NCI-H748 (cell line): ENCODE measurements at regions not wholly inside any gene's neighbourhood (a gene's known extent, or its start where the extent isn't known, plus 50 kb on each side); places are given as distances from the start of the nearest gene placed in this dataset.
"Not testable (repeated sequence)": the region's sequence is repeated elsewhere in the genome, so short reads cannot be mapped to it uniquely, and the experiment has no call there.

Experiments used
- DNase-seq: peaks from one replicate; lab custom pipeline; 2025; ENCODE audit not compliant: unreplicated experiment; lab: John Stamatoyannopoulos, UW

GRCh38 chr2:14751581-14751980 lies 119.1 kb downstream of the LRATD1 start:
- DNase-seq = peak; percentile 77

GRCh38 chr2:14752295-14752694 lies 119.8 kb downstream of the LRATD1 start:
- peak; percentile 60 for DNase-seq

GRCh38 chr2:14756122-14756541 lies 123.6 kb downstream of the LRATD1 start:
- no peak for DNase-seq

DNA sequence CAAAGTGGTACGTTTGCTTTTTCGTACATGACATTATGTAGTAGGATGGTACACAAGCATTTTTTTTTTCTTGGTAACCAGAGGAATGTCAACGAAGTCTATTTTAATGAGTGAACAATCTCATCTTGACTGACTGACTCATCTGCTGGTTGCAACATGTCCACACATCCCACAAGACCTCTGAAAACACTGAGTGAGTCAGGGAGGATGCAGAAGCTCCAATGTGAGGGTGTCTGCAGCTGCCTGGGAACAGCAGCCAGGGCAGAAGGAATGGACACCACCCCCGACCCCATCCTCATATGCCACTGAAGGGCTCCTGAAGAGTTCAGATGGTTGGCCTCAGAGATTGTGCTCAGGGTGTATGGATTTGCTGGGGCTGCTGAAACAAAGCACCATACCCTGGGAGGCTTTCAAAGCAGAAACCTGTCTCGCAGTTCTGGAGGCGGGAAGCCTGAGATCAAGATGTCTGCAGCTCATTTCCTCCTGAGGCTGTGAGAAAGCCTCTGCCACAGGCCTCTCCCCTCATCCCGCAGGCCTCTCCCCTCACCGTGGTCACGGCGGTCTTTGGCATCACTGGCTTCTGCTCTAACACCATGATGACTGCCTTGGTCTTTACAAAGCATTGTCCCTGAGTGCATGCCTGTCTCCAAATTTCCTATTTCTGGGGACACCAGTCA lies 124.6 kb downstream of the LRATD1 start:
- no peak for DNase-seq

GRCh38 chr2:14759082-14759481 lies 126.6 kb downstream of the LRATD1 start:
- no peak for DNase-seq

DNA sequence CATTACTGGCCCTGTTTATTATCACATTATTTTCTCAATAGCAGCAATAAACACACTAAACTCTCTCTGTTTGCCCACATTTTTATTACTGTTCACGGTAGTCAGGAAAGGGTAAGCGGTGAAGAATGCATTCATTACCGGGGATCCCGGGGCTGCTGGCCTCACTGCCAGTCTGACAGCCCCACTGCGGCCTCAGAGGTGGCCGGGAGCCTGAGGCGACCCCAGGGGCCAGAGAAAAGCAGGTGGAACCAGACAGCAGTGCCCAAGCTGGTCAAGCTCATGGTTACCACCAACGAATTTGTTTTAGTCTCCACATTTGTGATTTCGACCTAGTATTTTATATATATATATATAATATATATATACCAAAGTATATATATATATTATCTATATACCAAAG lies 127.7 kb downstream of the LRATD1 start:
- no peak for DNase-seq

GRCh38 chr2:14761118-14761517 lies 128.6 kb downstream of the LRATD1 start:
- DNase-seq = no peak

DNA sequence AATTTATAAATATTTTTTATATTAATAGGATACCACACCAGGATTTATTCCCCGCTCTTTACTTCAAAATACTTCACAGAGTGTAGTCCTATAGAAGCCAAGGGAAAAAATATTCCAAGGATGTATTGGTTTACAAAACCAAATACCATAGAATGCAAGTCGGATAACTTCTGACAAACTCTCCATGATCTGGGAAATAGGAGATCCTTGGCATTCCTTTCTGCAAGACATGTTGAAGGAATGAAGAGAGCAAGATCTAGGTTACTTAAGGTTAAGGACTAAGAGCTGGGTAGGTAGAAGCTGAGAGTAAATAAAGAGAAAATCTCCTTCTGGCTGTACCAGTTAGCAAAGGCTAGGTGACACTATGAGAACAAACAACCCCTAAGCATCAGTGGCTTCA lies 141.2 kb downstream of the LRATD1 start:
- no peak for DNase-seq

- no peak for DNase-seq
Measured at GRCh38 chr2:14774436-14774968, 142.0 kb downstream of the LRATD1 start.

DNA sequence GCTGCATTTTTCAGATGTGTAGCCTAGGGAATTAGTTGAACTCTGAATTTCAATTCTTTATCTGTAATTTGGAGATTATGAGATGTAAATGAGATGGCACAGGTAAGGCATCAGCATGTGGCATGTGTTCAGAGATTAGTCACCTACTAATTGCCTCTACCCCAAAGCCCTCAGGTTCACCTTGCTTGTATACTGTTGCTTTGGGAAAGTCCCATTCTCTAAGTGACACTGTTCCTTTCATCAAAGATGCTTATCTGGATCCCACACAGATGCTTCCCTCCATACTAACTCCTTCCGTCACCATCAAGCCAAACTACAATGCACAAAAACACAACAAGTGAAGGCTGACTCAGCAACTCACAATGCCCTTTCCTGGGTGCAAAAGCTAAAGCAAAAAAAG lies 143.7 kb downstream of the LRATD1 start:
- no peak for DNase-seq

DNA sequence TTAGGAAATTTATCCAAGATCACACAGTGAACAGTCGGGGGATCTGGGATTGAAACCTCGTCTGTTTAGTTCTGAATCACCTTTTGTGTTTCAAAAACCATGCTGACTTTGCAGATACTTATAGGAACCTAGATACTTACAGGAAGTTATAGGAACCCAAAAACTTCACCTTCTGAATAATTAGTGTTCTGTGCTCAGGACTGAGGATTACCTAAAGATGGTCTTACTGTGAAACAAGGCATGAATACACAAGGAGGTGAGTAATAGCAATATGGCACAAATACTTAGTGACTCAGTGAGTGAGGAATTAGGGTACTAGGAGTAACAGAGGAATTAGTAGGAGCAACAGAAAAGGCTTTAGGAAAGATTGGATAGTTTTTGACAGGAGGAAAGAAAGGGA lies 145.5 kb downstream of the LRATD1 start:
- DNase-seq = no peak

DNA sequence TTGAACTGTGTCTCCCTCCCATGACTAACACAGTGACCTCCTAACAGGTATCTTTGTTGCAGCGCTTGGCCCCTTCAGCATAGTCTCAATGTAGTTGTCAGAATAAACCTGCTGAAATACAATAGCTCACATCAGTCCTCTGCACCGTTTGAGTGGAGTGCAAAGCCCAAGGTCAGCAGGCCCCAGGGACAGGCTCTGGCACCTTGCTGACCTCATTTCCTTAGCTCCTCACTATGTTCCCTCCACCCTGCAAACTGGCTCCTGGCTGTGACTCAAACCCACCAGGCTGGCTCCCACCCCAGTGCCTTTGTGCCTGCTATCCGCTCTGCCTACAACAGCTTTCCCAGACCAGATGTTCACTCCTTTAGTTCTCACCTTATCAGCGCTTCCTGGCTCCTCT lies 146.7 kb downstream of the LRATD1 start:
- DNase-seq = no peak

DNA sequence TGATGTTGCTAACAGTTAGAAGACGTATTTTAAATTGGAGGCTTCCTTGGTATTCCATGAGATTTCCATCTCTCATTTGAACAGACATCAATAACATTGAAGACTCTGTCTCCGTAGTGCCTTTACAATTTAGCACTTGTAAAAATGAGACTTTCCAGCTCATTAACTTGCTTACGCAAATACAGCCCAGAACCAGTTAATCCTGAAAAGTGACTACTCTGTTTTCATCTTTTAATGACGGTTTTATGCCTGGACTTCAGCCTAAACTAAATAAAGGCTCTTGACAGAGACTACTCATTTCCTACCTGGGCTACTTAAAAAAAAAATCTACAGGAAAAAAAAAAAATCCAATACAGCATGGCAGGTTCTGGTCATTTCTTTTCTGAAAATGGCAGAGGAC lies 148.6 kb downstream of the LRATD1 start:
- peak; percentile 95 for DNase-seq

- not testable (repeated sequence) for DNase-seq
Measured at GRCh38 chr2:14788814-14789213, 156.3 kb downstream of the LRATD1 start.

- DNase-seq = no peak
Measured at GRCh38 chr2:14790041-14790640, 157.6 kb downstream of the LRATD1 start.

GRCh38 chr2:14803994-14804393 lies 171.5 kb downstream of the LRATD1 start:
- no peak for DNase-seq

DNA sequence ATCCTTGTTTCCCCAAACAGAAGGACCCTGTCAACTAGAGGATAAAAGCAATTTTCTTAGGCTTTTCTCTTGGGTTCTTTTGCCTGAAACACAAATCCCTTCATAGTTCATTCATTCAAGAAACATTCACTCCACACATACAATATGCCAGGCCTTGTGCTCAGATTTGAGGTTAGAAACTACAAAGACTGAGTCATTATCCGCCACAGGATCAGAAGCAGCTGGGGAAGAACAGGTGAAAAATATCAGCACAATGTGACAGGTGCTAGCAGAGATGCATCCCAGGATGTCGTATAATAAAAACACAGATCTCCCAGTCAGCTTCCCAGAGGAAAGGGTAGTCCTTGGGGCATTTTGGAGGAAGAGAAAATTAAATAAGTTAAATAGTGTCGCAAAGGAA lies 172.4 kb downstream of the LRATD1 start:
- peak; percentile 30 for DNase-seq

DNA sequence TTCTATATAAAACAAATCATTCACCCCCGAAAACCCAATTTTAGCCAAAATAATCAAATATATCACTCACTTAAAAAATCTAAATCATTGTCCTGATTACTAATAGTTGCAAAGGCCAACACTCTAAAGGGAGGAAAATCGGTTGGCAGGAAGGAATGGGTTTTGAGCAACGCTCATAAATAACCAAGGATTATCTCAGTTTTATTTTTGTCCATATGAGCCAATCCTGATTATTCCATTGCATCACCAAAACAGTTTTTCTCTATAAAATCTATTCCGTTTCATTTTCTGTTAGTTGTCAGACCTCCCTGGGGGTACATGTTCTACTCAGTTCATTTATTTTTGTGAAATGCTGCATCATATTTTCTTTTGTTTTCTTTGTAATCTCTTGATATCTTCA lies 174.1 kb downstream of the LRATD1 start:
- no peak for DNase-seq

GRCh38 chr2:14815201-14815600 lies 182.7 kb downstream of the LRATD1 start:
- no peak for DNase-seq

- DNase-seq = no peak
Measured at GRCh38 chr2:14816069-14817060, 183.8 kb downstream of the LRATD1 start.

DNA sequence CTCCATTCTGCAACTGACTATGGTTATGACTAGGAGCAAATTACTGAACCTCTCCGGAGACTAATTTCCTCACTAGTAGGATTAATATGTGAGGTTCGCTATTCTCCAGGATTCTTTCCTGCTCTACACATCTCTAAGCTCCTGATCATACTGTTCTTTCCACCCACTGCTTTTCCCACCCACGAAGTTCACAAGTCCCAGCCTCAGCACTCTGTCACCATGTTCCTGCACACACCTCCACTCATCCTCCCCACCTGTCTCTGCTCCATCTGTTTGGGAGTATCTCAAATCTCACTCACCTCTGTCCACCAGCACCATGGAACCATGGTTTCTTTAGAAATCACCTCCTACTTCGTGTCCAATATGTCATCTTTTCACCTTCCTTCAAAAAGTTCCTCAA lies 185.3 kb downstream of the LRATD1 start:
- no peak for DNase-seq

DNA sequence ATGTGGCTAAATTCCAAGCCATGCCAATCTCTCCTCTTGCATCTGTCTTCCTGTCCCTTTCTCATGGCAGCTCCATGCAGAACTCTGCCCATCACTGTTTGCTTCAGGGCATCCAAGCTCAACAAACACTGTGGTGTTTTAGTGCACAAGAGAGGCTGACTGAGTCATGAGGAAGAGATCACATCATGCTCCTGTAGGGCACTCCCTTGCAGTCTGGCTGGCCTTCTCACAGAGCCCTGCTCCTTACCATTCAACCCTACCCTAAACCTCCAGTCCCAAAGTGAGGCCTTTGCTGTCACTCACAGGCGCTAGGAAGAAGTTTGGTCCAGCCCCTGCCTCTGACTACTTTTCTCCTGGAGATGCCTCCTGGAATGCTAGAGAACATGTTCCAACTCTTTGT lies 194.0 kb downstream of the LRATD1 start:
- no peak for DNase-seq
